Esophagus squamous epithelium (tissue), 5 donors: ENCODE measurements at regions not wholly inside any gene's neighbourhood (a gene's known extent, or its start where the extent isn't known, plus 50 kb on each side); places are given as distances from the start of the nearest gene placed in this dataset.
"Not testable (repeated sequence)": the region's sequence is repeated elsewhere in the genome, so short reads cannot be mapped to it uniquely, and the experiment has no call there.

Experiments used
- DNase-seq: peaks from one replicate; lab custom pipeline; 2025; lab: John Stamatoyannopoulos, UW
- H3K27ac ChIP-seq, 4 donors: fragments of 200-600 bp; sonication (generic); one replicate each; pipeline ENCODE4 v1.5.1; 2016 to 2019; ENCODE audit warnings: mild to moderate bottlenecking in 1 of 4
- H3K27me3 ChIP-seq, 4 donors: fragments of 200-600 bp; sonication (generic); 1 replicate in 3 of 4; 2 replicates in 1 of 4; pipeline versions ENCODE4 v1.5.1 to v1.6.0; 2017 to 2021; ENCODE audit warnings: antibody characterized with exemption in 1 of 4
- H3K36me3 ChIP-seq, 3 donors: fragments of 200-600 bp; sonication (generic); one replicate each; pipeline ENCODE4 v1.5.1; 2016 to 2019
- H3K4me1 ChIP-seq, 3 donors: fragments of 200-600 bp; sonication (generic); one replicate each; pipeline ENCODE4 v1.5.1; 2017 to 2019
- H3K4me3 ChIP-seq, 4 donors: fragments of 200-600 bp; sonication (generic); 1 replicate in 3 of 4; 2 replicates in 1 of 4; pipeline ENCODE4 v1.5.1; 2016 to 2019; ENCODE audit warnings: mild to moderate bottlenecking in 2 of 4, moderate library complexity in 1 of 4
- H3K9me3 ChIP-seq, 3 donors: fragments of 200-600 bp; sonication (generic); one replicate each; pipeline ENCODE4 v1.5.1; 2016 to 2019
- POLR2A ChIP-seq, 4 donors: fragments of 450-650 bp; IDR thresholded peaks; one replicate each; pipeline ENCODE4 v1.6.1; 2017; ENCODE audit warnings: antibody characterized with exemption in 4 of 4, mild to moderate bottlenecking in 4 of 4, moderate library complexity in 3 of 4
- WGBS, 2 donors: methylation state at CpG; one replicate each; pipeline ENCODE4 v1.1.5; 2018; 5-methylcytosine and 5-hydroxymethylcytosine counted together
- intact Hi-C: fragments of 100-400 bp; cut with DNase I; formaldehyde crosslinking; loops from one replicate; pipeline ENCODE4 v1.15.0; 2022
- TF ChIP-seq, protein P1 (sequence below), 6 experiments: fragments of 450-650 bp in 4 of 6; fragments of 200-600 bp in 2 of 6; sonication (generic) in 2 of 6; IDR thresholded peaks; one replicate each; pipeline ENCODE4 v1.5.1; 2016 to 2019; ENCODE audit warnings: antibody characterized with exemption in 6 of 6, mild to moderate bottlenecking in 4 of 6, moderate library complexity in 4 of 6
- donor health status: DM: yes; HTN: yes; CAD: no.

DNA sequence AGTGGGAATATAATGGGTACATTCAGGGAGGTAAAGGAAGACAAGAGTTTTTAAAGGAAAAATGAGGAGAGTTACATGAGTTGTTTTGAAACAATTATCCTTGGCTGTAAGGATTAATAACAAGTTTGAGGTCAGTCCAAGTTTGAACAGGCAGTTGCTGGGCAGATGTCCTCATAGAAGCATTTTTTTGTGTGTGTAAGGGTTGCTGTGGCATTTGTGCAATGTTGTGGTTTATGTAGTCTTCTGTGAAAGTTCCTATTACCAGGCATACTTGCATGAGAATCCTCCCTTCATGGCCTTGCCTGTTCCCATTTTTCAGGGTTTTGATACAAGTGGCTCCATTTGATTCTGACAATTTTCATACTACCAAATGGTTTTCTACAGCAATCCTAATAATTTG lies 400.2 kb downstream of the KCNA4 start:
- Histone ChIP-seq H3K27ac (no peak overlapping the region), H3K27me3 (no peaks in the 10 kb centered on the region), H3K4me1 (no peaks in the 10 kb centered on the region), H3K4me3 (no peak overlapping the region), H3K36me3 (no peaks in the 10 kb centered on the region), H3K9me3 (no peaks in the 10 kb centered on the region)
- TF ChIP-seq, protein P1, sequence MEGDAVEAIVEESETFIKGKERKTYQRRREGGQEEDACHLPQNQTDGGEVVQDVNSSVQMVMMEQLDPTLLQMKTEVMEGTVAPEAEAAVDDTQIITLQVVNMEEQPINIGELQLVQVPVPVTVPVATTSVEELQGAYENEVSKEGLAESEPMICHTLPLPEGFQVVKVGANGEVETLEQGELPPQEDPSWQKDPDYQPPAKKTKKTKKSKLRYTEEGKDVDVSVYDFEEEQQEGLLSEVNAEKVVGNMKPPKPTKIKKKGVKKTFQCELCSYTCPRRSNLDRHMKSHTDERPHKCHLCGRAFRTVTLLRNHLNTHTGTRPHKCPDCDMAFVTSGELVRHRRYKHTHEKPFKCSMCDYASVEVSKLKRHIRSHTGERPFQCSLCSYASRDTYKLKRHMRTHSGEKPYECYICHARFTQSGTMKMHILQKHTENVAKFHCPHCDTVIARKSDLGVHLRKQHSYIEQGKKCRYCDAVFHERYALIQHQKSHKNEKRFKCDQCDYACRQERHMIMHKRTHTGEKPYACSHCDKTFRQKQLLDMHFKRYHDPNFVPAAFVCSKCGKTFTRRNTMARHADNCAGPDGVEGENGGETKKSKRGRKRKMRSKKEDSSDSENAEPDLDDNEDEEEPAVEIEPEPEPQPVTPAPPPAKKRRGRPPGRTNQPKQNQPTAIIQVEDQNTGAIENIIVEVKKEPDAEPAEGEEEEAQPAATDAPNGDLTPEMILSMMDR (IDR thresholded peaks at IDR 0.05) = no peak
- no peak for TF ChIP-seq POLR2A (IDR thresholded peaks at IDR 0.05)
- no peak for DNase-seq
- intact Hi-C loops = no loop called here

DNA sequence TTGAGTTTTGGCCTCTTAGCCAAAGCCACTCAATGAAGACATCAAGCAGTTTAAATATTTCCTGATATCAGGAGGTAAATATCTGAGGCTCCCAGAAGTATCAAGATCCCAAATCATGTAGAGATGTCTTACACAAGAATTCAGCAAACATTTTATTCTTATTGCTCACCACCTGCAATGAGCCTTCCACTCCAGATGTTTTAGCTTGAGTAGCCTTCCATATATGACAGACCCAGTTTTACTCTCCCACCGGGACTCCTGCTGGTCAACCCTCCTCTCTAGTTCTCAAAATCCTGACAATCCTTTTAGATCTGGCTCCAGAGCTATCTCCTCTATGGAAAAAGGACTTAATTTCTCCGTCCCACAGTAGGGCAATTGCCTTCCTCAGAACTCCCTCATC lies 404.4 kb downstream of the KCNA4 start:
- intact Hi-C loops = no loop called here
- DNase-seq = no peak
- WGBS, 2 donors = 68 to 95% methylated on average over 2 of the region's 2 CpGs

DNA sequence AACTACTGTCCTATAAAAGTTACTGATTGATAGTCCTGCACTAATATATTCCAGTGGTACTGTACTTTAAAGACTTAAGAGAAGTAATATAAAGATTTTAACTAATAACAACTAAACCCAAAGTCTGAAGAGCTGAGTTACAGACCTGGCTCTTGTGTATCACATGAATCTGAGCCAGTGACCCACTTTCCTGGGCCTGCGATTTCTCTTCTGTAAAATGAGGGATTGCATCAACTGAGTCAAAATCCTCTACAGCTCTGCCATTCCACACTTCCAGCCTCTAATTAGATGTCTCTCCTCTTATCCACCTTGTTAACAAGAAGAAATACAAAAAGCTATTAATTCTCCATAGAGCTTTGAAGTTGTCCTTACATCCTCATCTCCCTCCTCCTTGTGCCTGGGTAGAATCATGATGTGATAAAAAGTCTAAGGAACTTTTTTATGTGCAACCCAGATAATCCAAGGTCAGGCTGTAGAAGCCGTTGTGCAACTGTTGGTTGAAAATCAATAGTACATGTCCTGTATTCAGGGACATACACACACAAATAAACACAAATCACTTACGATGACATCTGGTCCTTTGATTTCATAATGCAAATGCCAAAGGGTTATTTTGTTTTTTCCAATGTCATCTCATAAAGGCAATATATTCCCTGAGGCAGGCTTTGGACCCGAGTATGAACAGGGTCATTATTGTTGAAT lies 410.3 kb downstream of the KCNA4 start:
- 66 to 70% methylated on average over 4 of the region's 4 CpGs for WGBS, 2 donors
- H3K36me3 ChIP-seq = no peaks in the 10 kb centered on the region
- H3K9me3 ChIP-seq = no peaks in the 10 kb centered on the region
- no peak overlapping the region for H3K27ac ChIP-seq
- DNase-seq = no peak
- no peaks in the 10 kb centered on the region for H3K27me3 ChIP-seq
- TF ChIP-seq POLR2A (IDR thresholded peaks at IDR 0.05) = no peak
- TF ChIP-seq, protein P1 (IDR thresholded peaks at IDR 0.05) = no peak
- no peak overlapping the region for H3K4me3 ChIP-seq
- intact Hi-C loops = no loop called here
- H3K4me1 ChIP-seq = no peaks in the 10 kb centered on the region

More for the DNA sequence above, 404.4 kb downstream of the KCNA4 start:
- no peaks in the 10 kb centered on the region for H3K9me3 ChIP-seq
- H3K4me1 ChIP-seq = no peaks in the 10 kb centered on the region
- H3K4me3 ChIP-seq = no peak overlapping the region
- no peak for TF ChIP-seq POLR2A (IDR thresholded peaks at IDR 0.05)
- TF ChIP-seq, protein P1 (IDR thresholded peaks at IDR 0.05) = no peak
- H3K36me3 ChIP-seq = no peaks in the 10 kb centered on the region
- H3K27me3 ChIP-seq = no peaks in the 10 kb centered on the region
- H3K27ac ChIP-seq = no peak overlapping the region

DNA sequence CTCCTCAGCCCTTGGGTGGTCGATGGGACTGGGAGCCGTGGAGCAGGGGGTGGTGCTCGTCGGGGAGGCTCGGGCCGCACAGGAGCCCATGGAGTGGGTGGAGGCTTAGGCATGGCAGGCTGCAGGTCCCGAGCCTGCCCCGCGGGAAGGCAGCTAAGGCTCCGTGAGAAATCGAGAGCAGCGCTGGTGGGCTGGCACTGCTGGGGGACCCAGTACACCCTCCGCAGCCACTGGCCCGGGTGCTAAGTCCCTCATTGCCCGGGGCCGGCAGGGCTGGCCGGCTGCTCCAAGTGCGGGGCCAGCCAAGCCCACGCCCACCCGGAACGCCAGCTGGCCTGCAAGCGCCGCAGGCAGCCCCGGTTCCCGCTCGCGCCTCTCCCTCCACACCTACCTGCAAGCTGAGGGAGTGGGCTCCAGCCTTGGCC lies 416.7 kb downstream of the KCNA4 start:
- intact Hi-C loops, DNase-seq: not testable (repeated sequence)
- WGBS, 2 donors = no CpG with 5 or more reads among the region's 27 CpGs

DNA sequence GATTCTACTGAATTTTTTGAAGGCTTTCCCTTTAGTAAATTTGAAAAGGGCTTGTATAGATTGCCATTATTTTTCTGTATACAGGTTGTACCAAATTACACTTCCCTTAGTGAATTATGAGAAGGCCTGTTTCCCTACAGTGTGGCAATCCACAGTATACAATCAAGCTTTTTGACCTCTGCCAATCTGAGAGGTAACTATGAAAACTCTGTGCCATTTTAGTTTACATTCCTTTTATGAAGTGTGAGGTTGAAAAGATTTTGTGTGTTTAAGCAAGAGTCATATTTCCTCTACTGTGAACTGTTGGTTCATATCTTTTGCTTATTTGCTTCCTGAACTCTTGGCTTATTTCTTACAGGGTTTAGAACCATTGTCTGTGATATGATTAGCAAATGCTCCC lies 432.5 kb downstream of the KCNA4 start:
- no peaks in the 10 kb centered on the region for H3K36me3 ChIP-seq
- H3K27me3 ChIP-seq = no peaks in the 10 kb centered on the region
- H3K4me3 ChIP-seq = no peak overlapping the region
- TF ChIP-seq, protein P1 (IDR thresholded peaks at IDR 0.05) = no peak
- TF ChIP-seq POLR2A (IDR thresholded peaks at IDR 0.05) = no peak
- H3K27ac ChIP-seq = no peak overlapping the region
- no peaks in the 10 kb centered on the region for H3K4me1 ChIP-seq
- intact Hi-C loops = no loop called here
- no peak for DNase-seq
- peaks cover 0 to 3% (median 0%) of the 10 kb centered on the region in 3 donors for H3K9me3 ChIP-seq

More for the DNA sequence above, 416.7 kb downstream of the KCNA4 start:
- not testable (repeated sequence) for H3K9me3 ChIP-seq, H3K27ac ChIP-seq, H3K4me3 ChIP-seq, H3K36me3 ChIP-seq, H3K4me1 ChIP-seq, H3K27me3 ChIP-seq

DNA sequence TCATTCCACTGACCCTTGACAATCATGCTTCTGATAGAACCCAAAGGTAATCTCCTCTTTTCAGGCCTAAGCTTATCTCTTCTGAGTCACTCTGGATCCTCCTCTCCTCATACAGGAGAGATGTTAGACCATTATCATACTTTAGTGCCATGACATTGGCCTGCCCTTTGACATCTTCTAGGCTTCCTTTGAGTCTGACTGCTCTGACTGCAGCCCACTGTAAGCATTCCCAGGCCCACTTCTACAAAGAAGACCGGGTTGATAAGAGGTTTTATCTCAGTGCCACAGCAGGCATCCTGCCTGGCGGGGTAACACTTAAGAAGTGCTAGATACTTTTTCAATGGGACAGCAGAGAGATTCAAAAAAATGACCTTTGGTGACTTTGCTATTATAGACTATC lies 438.0 kb downstream of the KCNA4 start:
- Histone ChIP-seq H3K27ac (no peak overlapping the region), H3K9me3 (peaks cover 0 to 3% (median 0%) of the 10 kb centered on the region in 3 donors), H3K4me1 (no peaks in the 10 kb centered on the region), H3K4me3 (no peak overlapping the region), H3K36me3 (no peaks in the 10 kb centered on the region), H3K27me3 (no peaks in the 10 kb centered on the region)
- TF ChIP-seq, protein P1 (IDR thresholded peaks at IDR 0.05) = no peak
- TF ChIP-seq POLR2A (IDR thresholded peaks at IDR 0.05) = no peak
- no peak for DNase-seq
- WGBS, 2 donors = 35 to 56% methylated on average over 2 of the region's 2 CpGs
- intact Hi-C loops = no loop called here
